Activated T-cell treated with anti-CD3 and anti-CD28 coated beads, Interleukin-2, amount 50 U/mL, for 48 hours (primary cell): ENCODE measurements at regions not wholly inside any gene's neighbourhood (a gene's known extent, or its start where the extent isn't known, plus 50 kb on each side); places are given as distances from the start of the nearest gene placed in this dataset.
A peak's percentile ranks its signal among the peaks of the same experiment; 100 is the strongest.
"Not testable (repeated sequence)": the region's sequence is repeated elsewhere in the genome, so short reads cannot be mapped to it uniquely, and the experiment has no call there.

Experiments
- DNase-seq, 2 experiments: peaks; one replicate each; pipeline ENCODE4 v3.0.0-alpha.2; 2020

- DNase-seq: not testable (repeated sequence)
Observed at GRCh38 chr9:67708109-67708508, 150.6 kb upstream of the ANKRD20A1 start.

GRCh38 chr9:67711429-67711828, 147.3 kb upstream of the ANKRD20A1 start:
- not testable (repeated sequence) for DNase-seq

DNA sequence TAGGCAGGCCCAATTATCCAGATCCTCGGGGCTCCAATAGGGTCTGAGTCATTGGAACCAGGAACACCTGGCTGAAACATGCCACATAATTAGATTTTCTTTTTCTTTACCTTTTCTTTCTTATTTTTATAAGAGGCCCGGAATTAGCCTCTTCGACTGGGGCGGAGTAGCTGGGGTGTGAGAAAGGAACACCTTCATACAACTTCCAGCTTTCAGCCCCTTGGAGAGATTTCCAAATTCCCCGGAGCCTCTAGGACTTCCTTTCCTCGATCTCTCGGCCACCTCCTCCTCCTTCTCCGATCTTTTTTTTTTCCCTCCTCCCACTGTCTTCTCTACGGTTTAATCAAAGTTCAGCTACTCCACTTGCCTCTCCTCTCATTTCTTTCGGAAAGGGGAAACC, 146.8 kb upstream of the ANKRD20A1 start:
- peak; percentile 10 to 13 for DNase-seq

GRCh38 chr9:67712956-67713355, 145.8 kb upstream of the ANKRD20A1 start:
- DNase-seq: not testable (repeated sequence)

- peak; percentile 22 to 30 for DNase-seq
Observed at GRCh38 chr9:67717830-67718388, 140.8 kb upstream of the ANKRD20A1 start.

DNA sequence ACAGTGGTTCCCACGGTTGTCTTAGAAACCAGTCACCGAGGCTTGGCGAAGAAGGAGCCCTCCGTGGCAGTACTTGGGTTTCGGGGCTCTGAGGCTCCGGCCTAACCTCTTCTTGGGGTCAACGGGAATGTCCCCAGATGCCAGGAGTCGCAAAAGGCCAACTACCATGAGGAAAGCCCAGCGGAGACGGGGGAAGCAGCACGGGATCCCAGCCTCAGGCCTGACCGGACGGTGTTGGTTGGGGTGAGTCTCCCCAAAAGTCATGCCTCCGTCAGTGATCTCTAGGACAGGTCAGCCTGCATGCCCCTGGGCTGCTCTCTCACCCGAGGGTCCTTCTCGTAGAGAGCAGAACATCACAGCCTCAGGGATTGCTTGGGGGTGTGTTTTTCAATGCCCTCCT, 138.2 kb upstream of the ANKRD20A1 start:
- DNase-seq: peak; percentile 7 to 11

- DNase-seq: not testable (repeated sequence)
Observed at GRCh38 chr9:67722460-67723090, 136.2 kb upstream of the ANKRD20A1 start.

- DNase-seq: peak; percentile 45 to 49
Observed at GRCh38 chr9:67723185-67723584, 135.5 kb upstream of the ANKRD20A1 start.

- peak; percentile 36 to 49 for DNase-seq
Observed at GRCh38 chr9:67724885-67725284, 133.8 kb upstream of the ANKRD20A1 start.

GRCh38 chr9:67726213-67726988, 132.3 kb upstream of the ANKRD20A1 start:
- DNase-seq: peak; percentile 35 to 49

GRCh38 chr9:67763133-67763532, 95.6 kb upstream of the ANKRD20A1 start:
- not testable (repeated sequence) for DNase-seq

GRCh38 chr9:67771807-67772206, 86.9 kb upstream of the ANKRD20A1 start:
- DNase-seq: not testable (repeated sequence)

DNA sequence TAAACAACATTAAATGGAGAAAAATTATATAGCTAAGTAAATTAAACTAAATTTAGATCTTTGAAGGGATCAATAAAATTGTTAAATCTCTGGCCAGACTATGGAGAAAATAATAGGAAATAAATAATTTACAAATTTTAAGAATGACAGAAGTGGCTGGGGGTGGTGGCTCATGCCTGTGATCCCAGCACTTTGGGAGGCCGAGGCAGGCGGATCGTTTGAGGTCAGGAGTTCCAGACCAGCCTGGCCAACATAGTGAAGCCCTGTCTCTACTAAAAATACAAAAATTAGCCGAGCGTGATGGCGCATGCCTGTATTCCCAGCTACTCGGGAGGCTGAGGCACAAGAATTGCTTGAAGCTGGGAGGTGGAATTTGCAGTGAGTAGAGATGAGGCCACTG, 58.6 kb upstream of the ANKRD20A1 start:
- peak in 1 of 2 experiments; percentile 13 for DNase-seq
